Activated T-cell treated with anti-CD3 and anti-CD28 coated beads, Interleukin-2, amount 50 U/mL, for 72 hours (primary cell): ENCODE measurements at regions not wholly inside any gene's neighbourhood (a gene's known extent, or its start where the extent isn't known, plus 50 kb on each side); places are given as distances from the start of the nearest gene placed in this dataset.

Experiments
- ATAC-seq, 2 donors: fragments of 150-1000 bp; cut with Tn5 transposase; replicated peaks in 1 of 2; 2 replicates each; pipeline ENCODE4 v1.10.0; 2021; ENCODE audit warnings: moderate library complexity in 2 of 2, mild to moderate bottlenecking in 1 of 2
- DNase-seq, 2 donors: peaks; one replicate each; pipeline ENCODE4 v3.0.0; 2021 to 2022; ENCODE audit warnings: mixed read lengths in 1 of 2
- H3K27ac Mint-ChIP-seq: one replicate; pipeline ENCODE4 v1.8.0; 2022; ENCODE audit warnings: mild to moderate bottlenecking, moderate library complexity, mixed read lengths
- H3K27me3 Mint-ChIP-seq: one replicate; pipeline ENCODE4 v1.8.0; 2022; ENCODE audit warnings: low read depth, mixed read lengths
- H3K36me3 Mint-ChIP-seq, 2 donors: one replicate each; pipeline ENCODE4 v1.8.0; 2022; ENCODE audit warnings: mixed read lengths in 2 of 2, mild to moderate bottlenecking in 1 of 2; ENCODE audit not compliant: insufficient read depth in 2 of 2
- H3K4me1 Mint-ChIP-seq: one replicate; pipeline ENCODE4 v1.8.0; 2022; ENCODE audit warnings: low read depth, mixed read lengths
- H3K4me3 Mint-ChIP-seq, 2 donors: one replicate each; pipeline ENCODE4 v1.8.0; 2022; ENCODE audit warnings: mild to moderate bottlenecking in 2 of 2, mixed read lengths in 2 of 2, moderate library complexity in 2 of 2
- H3K9me3 Mint-ChIP-seq, 2 donors: one replicate each; pipeline ENCODE4 v1.8.0; 2022; ENCODE audit warnings: mixed read lengths in 2 of 2

- Mint-ChIP-seq H3K4me3 (no peak overlapping the region), H3K4me1 (no peaks in the 10 kb centered on the region), H3K27ac (no peak overlapping the region), H3K9me3 (no peaks in the 10 kb centered on the region), H3K27me3 (peaks cover 8% of the 10 kb centered on the region), H3K36me3 (no peaks in the 10 kb centered on the region)
- DNase-seq: no peak
- ATAC-seq: no peak
Observed at GRCh38 chr4:82201303-82201702, 172.5 kb downstream of the HNRNPD start.

GRCh38 chr4:82200046-82200445 lies 173.7 kb downstream of the HNRNPD start:
- ATAC-seq: no peak
- Mint-ChIP-seq H3K4me3 (no peak overlapping the region), H3K27ac (no peak overlapping the region), H3K36me3 (no peaks in the 10 kb centered on the region), H3K27me3 (peaks cover 8% of the 10 kb centered on the region), H3K4me1 (no peaks in the 10 kb centered on the region), H3K9me3 (no peaks in the 10 kb centered on the region)
- DNase-seq: no peak

- DNase-seq (no peak), ATAC-seq (no peak)
- Mint-ChIP-seq H3K4me1 (no peaks in the 10 kb centered on the region), H3K27me3 (no peaks in the 10 kb centered on the region), H3K9me3 (peaks cover 0 to 2% of the 10 kb centered on the region in 2 donors), H3K27ac (no peak overlapping the region), H3K4me3 (no peak overlapping the region), H3K36me3 (no peaks in the 10 kb centered on the region)
Observed at GRCh38 chr4:82194329-82194728, 179.5 kb downstream of the HNRNPD start.

DNA sequence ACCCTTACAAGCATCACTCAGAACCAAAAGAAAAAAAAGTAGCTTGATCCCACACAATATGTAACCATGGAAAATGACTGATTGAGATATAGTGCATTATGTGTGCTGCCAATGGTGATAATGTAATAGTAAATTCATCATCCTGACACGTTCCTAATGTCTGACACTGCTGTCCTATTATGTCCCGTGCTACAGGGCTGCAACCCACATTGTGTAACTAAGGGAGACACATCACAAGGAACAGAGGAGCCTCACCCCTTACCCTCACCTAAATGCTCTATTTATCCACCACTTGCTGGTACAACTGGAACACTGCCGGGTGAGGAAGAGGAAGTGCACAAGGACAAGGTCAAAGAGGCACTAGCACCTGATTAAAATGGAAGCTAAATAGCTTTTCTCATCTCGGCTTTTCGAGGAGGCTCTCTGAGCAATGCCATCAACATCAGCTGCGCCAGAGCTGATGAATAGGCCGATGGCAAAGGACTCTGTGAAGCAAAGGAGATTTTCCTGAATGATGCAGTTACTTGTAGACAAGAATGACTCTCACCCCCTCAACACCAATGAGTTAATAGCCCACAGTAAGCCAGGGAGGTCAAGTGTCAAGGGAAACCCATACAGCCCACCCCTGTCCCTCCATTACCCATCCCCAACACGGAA lies 181.6 kb downstream of the HNRNPD start:
- Mint-ChIP-seq H3K9me3 (peaks cover 5% of the 10 kb centered on the region in 2 donors), H3K27me3 (no peaks in the 10 kb centered on the region), H3K36me3 (peaks cover 2 to 3% of the 10 kb centered on the region in 2 donors), H3K4me1 (no peaks in the 10 kb centered on the region), H3K4me3 (no peak overlapping the region), H3K27ac (no peak overlapping the region)
- ATAC-seq (no peak), DNase-seq (no peak)

DNA sequence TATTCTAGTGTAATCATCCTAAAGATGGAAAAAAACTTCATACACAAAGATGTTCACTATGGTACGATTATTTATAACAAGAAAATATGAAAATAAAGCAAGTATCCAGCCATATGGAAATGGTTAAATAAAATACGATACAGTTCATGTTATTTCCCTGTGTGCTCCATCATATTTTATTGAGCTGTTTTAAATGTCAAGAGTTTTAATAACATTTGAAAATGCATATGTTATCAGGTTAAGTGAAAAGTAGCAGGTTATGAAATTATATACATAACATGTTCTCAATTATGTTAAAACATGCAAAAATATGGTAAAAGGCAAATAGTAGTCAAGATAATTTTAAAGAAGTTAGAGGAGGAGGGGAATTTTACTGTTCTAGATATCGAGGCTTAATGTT lies 192.0 kb downstream of the HNRNPD start:
- DNase-seq (no peak), ATAC-seq (no peak)
- no peaks in the 10 kb centered on the region for H3K27me3 Mint-ChIP-seq
- H3K4me3 Mint-ChIP-seq: no peak overlapping the region
- H3K9me3 Mint-ChIP-seq: peaks cover 0 to 2% of the 10 kb centered on the region in 2 donors
- no peaks in the 10 kb centered on the region for H3K4me1 Mint-ChIP-seq
- no peak overlapping the region for H3K27ac Mint-ChIP-seq
- H3K36me3 Mint-ChIP-seq: no peaks in the 10 kb centered on the region

DNA sequence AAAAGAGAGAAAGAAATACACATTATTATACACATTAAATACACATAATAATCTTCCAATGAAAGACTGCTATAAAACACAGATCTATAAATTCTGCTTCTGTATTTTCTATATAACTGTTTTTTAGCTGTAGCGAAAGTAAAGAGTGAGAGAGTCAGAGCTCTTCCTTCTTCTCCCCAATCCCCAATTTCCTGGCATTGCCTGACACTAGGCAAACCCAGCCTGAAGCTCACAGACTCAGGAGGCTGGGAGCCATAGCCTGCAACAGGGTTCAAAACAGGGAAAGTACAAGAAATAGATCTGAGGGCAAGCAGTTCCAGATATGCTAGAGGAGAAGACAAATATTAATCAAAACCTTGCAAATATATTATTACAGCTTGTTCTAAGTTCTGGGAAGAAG lies 201.6 kb downstream of the HNRNPD start:
- Mint-ChIP-seq H3K27me3 (no peaks in the 10 kb centered on the region), H3K9me3 (peaks cover 2 to 4% of the 10 kb centered on the region in 2 donors), H3K27ac (no peak overlapping the region), H3K4me3 (no peak overlapping the region), H3K4me1 (no peaks in the 10 kb centered on the region), H3K36me3 (no peaks in the 10 kb centered on the region)
- ATAC-seq (no peak), DNase-seq (no peak)

- H3K4me1 Mint-ChIP-seq: no peaks in the 10 kb centered on the region
- DNase-seq: no peak
- peaks cover 2 to 5% of the 10 kb centered on the region in 2 donors for H3K9me3 Mint-ChIP-seq
- ATAC-seq: no peak
- no peak overlapping the region for H3K4me3 Mint-ChIP-seq
- no peak overlapping the region for H3K27ac Mint-ChIP-seq
- H3K36me3 Mint-ChIP-seq: no peaks in the 10 kb centered on the region
- no peaks in the 10 kb centered on the region for H3K27me3 Mint-ChIP-seq
Observed at GRCh38 chr4:82171531-82172155, 202.1 kb downstream of the HNRNPD start.

GRCh38 chr4:82149750-82150149 lies 224.0 kb downstream of the HNRNPD start:
- Mint-ChIP-seq H3K4me1 (no peaks in the 10 kb centered on the region), H3K27ac (no peak overlapping the region), H3K9me3 (peaks cover 9 to 11% of the 10 kb centered on the region in 2 donors), H3K27me3 (peaks cover 5% of the 10 kb centered on the region), H3K4me3 (no peak overlapping the region), H3K36me3 (peaks cover 6 to 12% of the 10 kb centered on the region in 2 donors)
- no peak for ATAC-seq
- DNase-seq: no peak

DNA sequence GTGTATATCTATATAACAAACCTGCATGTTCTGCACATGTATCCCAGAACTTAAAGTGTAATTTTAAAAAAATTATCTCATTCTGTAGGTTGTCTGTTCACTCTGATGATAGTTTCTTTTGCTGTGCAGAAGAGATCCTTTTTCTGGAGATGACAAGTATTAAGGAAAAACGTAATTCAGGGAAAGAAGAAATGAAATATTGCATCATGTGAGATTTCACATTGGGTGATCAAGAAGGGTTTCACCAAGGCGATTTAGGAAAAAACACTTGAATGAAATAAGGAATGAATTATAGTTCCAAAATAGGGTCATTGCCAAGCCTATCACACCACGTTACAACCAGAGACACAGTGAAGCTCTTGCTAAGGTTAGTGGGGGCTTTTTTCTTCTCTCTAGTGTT lies 227.9 kb downstream of the HNRNPD start:
- Mint-ChIP-seq H3K36me3 (no peaks in the 10 kb centered on the region), H3K27me3 (no peaks in the 10 kb centered on the region), H3K4me3 (no peak overlapping the region), H3K4me1 (no peaks in the 10 kb centered on the region), H3K27ac (no peak overlapping the region), H3K9me3 (no peaks in the 10 kb centered on the region)
- ATAC-seq: no peak
- DNase-seq: no peak

DNA sequence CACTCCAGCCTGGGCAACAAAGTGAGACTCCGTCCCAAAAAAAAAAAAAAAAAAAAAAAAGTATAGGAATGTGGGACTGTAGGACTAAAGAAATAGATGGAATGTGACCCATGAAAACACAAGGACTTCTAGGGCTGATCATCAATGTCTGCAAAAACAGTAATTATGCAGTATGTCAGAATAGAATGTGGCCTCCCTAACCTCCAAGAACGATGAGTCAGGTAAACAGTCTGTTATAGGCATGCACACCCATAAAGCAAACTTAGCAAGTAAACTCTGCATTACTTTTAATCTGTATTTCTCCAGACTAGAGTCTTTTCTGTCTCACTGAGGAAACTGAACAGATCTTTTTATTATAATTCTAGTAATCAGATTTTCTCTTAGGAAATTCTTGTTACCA lies 233.4 kb downstream of the HNRNPD start:
- Mint-ChIP-seq H3K27ac (no peak overlapping the region), H3K27me3 (no peaks in the 10 kb centered on the region), H3K36me3 (peaks cover 0 to 2% of the 10 kb centered on the region in 2 donors), H3K4me1 (peaks cover 21% of the 10 kb centered on the region), H3K4me3 (no peak overlapping the region), H3K9me3 (peaks cover 2 to 3% of the 10 kb centered on the region in 2 donors)
- DNase-seq (no peak), ATAC-seq (no peak)

- H3K36me3 Mint-ChIP-seq: peaks cover 0 to 2% of the 10 kb centered on the region in 2 donors
- peaks cover 23% of the 10 kb centered on the region for H3K4me1 Mint-ChIP-seq
- no peak overlapping the region for H3K4me3 Mint-ChIP-seq
- no peaks in the 10 kb centered on the region for H3K27me3 Mint-ChIP-seq
- H3K27ac Mint-ChIP-seq: no peak overlapping the region
- DNase-seq (no peak), ATAC-seq (no peak)
- H3K9me3 Mint-ChIP-seq: peaks cover 2 to 3% of the 10 kb centered on the region in 2 donors
Observed at GRCh38 chr4:82139287-82139686, 234.5 kb downstream of the HNRNPD start.

GRCh38 chr4:82138374-82138773 lies 235.4 kb downstream of the HNRNPD start:
- peak overlapping the region; percentile 59 for H3K27ac Mint-ChIP-seq
- ATAC-seq: peak; percentile 81 to 91

DNA sequence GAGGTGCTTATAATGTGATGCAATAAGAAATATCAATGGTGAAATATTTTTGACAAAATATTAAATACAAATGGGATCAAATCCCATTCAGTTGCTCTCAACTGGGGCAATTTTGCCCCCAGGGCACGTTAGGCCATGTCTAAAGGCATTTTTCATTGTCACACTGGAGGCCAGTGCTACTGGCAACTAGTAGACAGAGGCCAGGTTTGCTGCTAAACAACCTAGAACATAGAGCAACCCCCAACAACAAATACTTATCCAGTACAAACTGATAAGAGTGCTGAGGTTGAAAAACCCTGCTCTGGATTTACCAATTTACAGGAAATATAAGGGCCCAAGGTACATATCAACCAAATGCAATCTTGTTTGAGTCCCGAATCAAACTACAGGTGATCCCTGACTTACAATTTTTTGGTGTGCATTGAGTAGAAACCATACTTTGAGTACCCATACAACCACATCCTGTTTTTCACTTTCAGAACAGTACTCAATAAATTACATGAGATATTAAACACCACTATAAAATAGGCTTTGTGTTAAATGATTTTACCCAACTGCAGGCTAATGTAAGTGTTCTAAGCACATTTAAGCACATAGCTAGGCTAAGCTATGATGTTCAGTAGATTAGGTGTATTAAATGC lies 237.5 kb downstream of the HNRNPD start:
- Mint-ChIP-seq H3K27me3 (no peaks in the 10 kb centered on the region), H3K4me3 (peak overlapping the region in 1 of 2 donors; percentile 41), H3K36me3 (peaks cover 0 to 2% of the 10 kb centered on the region in 2 donors), H3K27ac (peak overlapping the region; percentile 42), H3K9me3 (peaks cover 2 to 3% of the 10 kb centered on the region in 2 donors), H3K4me1 (peaks cover 23% of the 10 kb centered on the region)
- peak; percentile 13 to 53 for ATAC-seq
- DNase-seq: no peak

More at GRCh38 chr4:82138374-82138773, 235.4 kb downstream of the HNRNPD start:
- H3K9me3 Mint-ChIP-seq: peaks cover 2 to 3% of the 10 kb centered on the region in 2 donors
- H3K27me3 Mint-ChIP-seq: no peaks in the 10 kb centered on the region
- peaks cover 23% of the 10 kb centered on the region for H3K4me1 Mint-ChIP-seq
- H3K4me3 Mint-ChIP-seq: peak overlapping the region in 1 of 2 donors; percentile 46
- peaks cover 0 to 2% of the 10 kb centered on the region in 2 donors for H3K36me3 Mint-ChIP-seq
- DNase-seq: peak; percentile 8 to 11
